Stimulated activated CD4-positive, alpha-beta T cell treated with anti-CD3 and anti-CD28 coated beads, TNF-alpha, amount 100 ng/mL, for 48 hours (primary cell): ENCODE measurements at regions not wholly inside any gene's neighbourhood (a gene's known extent, or its start where the extent isn't known, plus 50 kb on each side); places are given as distances from the start of the nearest gene placed in this dataset.
"Not testable (repeated sequence)": the region's sequence is repeated elsewhere in the genome, so short reads cannot be mapped to it uniquely, and the experiment has no call there.

Experiments used
- DNase-seq, 3 donors: peaks; one replicate each; pipeline ENCODE4 v3.0.0-alpha.2; 2020; ENCODE audit warnings: low read depth in 3 of 3

DNA sequence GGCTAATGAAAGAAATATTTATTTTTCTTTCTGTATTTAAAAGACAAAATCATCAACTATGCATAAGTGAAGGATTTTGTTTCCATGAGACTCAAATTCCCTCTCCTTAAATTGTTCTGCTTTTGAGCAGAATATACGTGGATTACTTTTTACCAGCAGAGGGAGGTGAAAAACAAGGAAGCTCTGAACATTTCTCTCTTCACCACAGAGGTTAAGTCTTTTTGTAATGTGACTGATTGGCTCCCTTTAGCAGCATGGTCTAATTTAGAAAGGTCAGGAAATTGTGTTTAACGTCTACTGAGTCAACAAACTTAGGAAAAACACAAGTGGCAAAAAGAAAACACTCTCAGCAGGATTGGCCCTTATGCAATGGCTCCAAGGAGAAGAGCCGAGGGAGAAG is 55.1 kb upstream of the F9 start:
- DNase-seq = no peak

DNA sequence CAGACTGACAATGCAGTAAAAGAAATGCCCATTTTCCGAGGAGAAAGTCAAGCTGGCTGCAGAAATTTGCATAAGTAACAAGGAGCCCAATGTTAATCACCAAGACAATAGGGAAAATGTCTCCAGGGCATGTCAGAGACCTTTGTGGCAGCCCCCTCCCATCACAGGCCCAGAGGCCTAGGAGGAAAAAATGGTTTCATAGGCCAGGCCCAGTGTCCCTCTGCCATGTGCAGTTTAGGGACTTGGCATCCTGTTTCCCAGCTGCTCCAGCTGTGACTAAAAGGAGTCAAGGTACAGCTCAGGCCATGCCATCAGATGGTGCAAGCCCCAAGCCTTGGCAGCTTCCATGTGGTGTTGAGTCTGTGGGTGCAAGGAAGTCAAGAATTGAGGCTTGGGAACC is 68.6 kb upstream of the F9 start:
- DNase-seq = not testable (repeated sequence)

GRCh38 chrX:139454743-139455142 is 75.8 kb upstream of the F9 start:
- DNase-seq = no peak

- no peak for DNase-seq
Measured at GRCh38 chrX:139448996-139449395, 81.5 kb upstream of the F9 start.

DNA sequence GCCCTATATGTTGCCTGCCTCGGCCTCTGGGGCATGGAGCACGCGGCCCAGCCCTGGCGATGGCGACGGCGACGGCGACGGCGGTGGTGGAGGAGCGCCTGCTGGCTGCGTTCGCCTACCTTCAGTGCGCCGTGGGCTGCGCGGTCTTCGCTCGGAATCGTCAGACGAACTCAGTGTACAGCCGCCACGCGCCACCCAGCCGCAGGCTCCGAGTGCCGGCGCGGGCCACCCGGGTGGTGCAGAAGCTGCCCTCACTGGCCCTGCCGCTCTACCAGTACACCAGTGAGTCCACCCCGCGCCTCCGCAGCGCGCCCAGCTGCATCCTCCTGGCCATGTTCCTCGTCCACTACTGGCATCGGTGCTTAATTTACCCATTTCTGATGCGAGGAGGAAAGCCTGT is 83.7 kb upstream of the F9 start:
- no peak for DNase-seq

DNA sequence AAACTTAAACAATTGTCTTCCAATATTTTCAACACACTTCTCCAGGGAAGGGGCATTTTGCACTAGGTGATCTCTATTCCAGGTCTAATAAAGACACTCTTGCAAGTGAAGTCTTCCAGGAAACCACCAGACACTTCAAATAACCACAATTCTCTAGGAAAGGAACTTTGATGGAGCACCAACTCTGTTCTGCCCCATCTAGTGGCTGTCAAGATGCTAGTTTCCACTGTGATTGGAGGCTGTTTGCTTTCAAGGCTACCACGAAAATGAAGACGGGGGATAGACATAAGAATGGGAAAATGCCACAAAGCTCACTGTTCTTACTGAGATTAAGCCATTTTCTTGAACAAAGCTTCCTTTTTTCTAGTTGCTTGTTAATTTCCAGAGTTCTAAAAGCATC is 100.6 kb upstream of the F9 start:
- no peak for DNase-seq

DNA sequence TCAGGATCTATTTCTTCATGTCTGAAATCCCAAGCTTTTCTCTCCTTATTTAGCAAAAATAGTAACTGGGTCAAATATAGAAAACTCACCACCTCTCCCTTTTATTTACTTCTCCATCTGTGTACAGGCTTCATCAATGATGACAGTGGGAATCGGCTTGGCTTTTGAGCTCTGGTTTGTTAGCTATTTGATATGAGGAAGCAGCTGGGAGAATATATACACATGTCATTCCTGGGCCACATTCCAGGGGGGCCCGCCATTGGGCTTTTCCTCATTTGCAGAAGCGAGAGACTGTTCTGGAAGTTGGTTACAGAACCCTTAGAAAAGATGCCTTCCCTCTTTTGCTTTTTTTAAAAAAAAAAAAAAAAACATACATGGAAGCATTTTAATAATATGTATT is 107.4 kb upstream of the F9 start:
- DNase-seq = no peak

DNA sequence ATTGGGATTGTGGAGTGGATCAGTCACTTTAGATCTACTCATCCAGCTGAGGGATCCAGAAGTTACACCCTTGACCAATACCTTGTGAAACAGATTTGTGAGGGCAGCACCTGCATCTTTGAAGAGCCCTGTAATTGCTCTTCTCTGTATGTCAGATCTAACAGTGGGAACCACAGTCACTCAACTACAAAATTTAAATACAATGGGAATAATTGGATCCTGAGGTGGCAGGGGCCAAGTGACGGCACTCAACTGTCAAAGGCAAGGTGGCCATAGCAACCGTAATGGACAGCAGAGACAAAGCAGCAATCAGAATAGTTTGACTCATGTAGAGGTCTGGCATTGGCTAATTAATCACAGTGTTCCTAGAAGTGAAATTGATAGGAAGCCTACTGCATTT is 132.3 kb upstream of the F9 start:
- not testable (repeated sequence) for DNase-seq

GRCh38 chrX:139388254-139388653 is 142.3 kb upstream of the F9 start:
- no peak for DNase-seq

- DNase-seq = no peak
Measured at GRCh38 chrX:139382529-139382928, 148.0 kb upstream of the F9 start.

DNA sequence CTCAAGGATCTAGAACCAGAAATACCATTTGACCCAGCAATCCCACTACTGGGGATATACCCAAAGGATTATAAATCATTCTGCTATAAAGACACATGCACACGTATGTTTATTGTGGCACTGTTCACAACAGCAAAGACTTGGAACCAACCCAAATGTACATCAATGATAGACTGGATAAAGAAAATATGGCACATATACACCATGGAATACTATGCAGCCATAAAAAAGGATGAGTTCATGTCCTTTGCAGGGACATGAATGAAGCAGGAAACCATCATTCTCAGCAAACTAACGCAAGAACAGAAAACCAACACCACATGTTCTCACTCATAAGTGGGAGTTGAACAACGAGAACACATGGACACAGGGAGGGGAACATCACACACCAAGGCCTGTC is 154.0 kb upstream of the F9 start:
- DNase-seq = not testable (repeated sequence)

DNA sequence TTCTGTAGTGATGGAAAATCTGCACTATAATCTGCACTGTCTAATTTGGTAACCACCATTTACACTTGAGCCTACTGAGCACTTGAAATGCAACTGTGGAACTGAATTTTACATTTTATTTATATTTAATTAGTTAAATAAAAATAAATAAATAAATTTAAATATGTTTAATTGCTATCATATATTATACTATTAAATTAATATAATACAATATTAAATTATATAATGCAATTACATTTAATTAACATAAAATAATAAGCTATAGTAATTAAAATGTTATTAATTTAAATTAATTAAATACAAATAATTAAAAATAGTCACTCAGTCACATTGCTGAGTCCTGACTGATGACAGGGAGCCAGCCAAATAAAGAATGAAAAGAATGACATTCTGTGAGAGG is 170.2 kb upstream of the F9 start:
- DNase-seq = no peak

- DNase-seq = not testable (repeated sequence)
Measured at GRCh38 chrX:139342594-139342991, 187.9 kb upstream of the F9 start.

DNA sequence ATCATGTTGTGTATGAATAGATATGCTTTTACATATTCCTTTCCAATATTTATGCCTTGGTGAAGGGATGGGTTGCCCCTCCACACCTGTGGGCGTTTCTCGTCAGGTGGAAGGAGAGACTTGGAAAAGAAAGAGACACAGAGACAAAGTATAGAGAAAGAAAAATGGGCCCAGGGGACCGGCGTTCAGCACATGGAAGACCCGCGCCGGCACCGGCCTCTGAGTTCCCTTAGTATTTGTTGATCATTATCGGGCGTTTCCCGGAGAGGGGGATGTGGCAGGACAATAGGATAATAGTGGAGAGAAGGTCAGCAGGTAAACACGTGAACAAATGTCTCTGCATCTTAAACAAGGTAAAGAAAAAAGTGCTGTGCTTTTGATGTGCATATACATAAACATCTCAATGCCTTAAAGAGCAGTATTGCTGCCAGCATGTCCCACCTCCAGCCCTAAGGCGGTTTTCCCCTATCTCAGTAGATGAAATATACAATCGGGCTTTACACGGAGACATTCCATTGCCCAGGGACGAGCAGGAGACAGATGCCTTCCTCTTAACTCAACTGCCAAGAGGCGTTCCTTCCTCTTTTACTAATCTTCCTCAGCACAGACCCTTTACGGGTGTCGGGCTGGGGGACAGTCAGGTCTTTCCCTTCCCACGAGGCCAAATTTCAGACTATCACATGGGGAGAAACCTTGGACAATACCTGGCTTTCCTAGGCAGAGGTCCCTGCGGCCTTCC is 188.5 kb upstream of the F9 start:
- not testable (repeated sequence) for DNase-seq

DNA sequence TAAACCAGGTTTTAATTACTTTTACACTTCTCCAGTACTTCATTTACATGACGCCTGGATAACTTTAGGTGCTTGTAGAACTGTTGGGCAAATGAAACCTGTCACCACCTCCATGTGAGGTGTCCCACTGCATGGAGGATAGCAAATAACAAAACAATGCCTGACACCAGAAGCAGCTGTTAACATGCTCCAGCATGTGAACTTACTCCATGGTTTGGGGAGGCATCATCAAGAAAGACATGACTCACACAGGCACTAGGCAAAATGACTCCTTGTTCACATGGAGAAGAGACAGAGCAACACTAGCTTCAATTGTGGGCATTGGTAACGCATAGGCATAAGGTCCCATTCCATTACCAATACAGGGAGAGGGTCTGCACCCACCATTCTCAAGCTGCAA is 198.1 kb upstream of the F9 start:
- no peak for DNase-seq

- DNase-seq = no peak
Measured at GRCh38 chrX:139327355-139327754, 203.2 kb upstream of the F9 start.

DNA sequence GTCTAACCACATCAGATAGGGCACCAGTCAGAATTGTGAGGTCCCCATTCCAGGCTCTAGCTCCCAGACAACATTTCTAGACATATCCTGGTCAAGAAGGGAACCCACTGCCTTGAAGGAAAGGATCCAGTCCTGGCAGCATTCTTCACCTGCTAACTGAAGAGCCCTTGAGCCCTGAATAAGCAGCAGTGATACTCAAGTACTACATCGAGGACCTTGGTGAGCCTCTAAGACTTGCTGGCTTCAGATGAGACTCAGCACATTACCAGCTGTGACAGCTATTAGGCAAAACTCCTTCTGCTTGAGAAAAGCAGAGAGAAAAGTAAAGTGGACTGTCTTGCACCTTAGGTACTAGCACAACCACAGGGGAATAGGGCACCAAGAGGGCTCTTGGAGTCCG is 205.8 kb upstream of the F9 start:
- no peak for DNase-seq

DNA sequence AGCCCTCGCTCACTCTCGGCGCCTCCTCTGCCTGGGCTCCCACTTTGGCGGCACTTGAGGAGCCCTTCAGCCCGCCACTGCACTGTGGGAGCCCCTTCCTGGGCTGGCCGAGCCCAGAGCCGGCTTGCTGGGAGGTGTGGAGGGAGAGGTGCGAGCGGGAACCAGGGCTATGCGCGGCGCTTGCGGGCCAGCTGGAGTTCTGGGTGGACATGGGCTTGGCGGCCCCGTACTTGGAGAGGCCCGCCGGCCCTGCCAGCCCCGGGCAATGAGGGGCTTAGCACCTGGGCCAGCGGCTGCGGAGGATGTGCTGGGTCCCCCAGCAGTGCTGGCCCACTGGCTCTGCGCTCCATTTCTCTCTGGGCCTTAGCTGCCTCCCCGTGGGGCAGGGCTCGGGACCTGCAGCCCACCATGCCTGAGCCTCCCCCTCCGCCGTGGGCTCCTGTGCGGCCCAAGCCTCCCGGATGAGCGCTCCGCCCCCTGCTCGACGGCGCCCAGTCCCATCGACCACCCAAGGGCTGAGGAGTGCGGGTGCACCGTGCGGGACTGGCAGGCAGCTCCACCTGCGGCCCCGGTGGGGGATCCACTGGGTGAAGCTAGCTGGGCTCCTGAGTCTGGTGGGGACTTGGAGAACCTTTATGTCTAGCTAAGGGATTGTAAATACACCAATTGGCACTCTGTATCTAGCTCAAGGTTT is 209.7 kb upstream of the F9 start:
- DNase-seq = not testable (repeated sequence)

GRCh38 chrX:139306675-139307074 is 223.9 kb upstream of the F9 start:
- DNase-seq = not testable (repeated sequence)

DNA sequence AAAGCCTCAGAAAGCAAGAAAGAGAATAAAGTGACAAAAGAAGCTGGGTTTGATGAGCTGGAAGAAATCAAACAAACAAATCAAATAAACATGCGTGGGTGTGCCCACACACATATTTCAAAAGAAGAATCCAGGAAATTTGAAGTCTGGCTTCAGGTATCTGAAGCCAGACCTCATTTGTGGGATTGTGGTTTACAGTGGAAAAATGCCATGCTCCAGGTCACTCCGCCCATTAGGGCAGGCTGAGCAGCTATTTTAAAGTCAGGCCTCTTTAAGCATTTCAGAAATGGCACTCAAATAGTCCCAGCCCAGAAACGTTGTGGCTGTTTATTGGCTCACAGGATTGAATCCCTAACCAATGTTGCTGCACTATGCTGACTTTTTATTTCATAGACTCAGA is 226.1 kb upstream of the F9 start:
- DNase-seq = no peak

- DNase-seq = no peak
Measured at GRCh38 chrX:139299309-139299708, 231.2 kb upstream of the F9 start.

GRCh38 chrX:139298437-139298836 is 232.1 kb upstream of the F9 start:
- no peak for DNase-seq

GRCh38 chrX:139297638-139298037 is 232.9 kb upstream of the F9 start:
- no peak for DNase-seq

DNA sequence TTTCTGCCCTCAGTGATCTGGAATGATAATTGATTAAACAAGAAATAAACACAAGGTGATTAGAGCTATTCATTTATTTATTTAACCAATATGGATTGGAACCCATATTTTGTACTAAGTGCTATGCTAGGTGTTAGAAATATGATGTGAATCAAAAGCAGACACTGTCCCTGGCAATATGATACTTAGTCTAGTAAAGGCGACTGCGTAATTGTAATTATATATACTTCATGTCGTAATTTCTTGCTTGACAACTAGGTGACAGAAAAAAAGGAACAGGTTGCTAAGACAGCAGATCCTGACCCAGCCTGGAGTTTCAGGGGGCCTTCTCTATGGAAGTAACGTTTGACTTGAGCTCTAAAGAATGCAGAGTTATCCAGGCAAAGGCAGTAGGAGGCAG is 236.5 kb upstream of the F9 start:
- DNase-seq = no peak
